ENCODE measurements at regions not wholly inside any gene's neighbourhood (a gene's known extent, or its start where the extent isn't known, plus 50 kb on each side); places are given as distances from the start of the nearest gene placed in this dataset.

DNA sequence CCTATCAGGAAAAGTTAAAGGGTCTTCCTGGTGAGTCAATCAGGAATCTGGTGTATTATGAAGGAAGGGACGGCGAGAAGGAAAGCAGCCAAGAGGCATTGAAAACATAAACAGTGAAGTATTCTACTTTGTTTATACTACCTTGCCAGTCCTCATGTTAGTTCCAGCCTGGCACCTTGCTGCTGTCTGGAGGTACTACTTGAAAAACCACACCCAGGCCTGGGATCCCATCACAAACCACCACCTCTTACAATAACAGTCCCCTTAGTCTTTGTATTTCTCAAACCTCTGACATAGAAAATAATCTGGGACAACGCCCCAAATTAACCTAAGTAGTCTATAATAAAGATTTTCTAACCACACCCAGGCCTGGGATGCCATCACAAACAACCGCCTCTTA lies 676.7 kb upstream of the SOX9 start (continued):
- TF ChIP-seq, protein P1, sequence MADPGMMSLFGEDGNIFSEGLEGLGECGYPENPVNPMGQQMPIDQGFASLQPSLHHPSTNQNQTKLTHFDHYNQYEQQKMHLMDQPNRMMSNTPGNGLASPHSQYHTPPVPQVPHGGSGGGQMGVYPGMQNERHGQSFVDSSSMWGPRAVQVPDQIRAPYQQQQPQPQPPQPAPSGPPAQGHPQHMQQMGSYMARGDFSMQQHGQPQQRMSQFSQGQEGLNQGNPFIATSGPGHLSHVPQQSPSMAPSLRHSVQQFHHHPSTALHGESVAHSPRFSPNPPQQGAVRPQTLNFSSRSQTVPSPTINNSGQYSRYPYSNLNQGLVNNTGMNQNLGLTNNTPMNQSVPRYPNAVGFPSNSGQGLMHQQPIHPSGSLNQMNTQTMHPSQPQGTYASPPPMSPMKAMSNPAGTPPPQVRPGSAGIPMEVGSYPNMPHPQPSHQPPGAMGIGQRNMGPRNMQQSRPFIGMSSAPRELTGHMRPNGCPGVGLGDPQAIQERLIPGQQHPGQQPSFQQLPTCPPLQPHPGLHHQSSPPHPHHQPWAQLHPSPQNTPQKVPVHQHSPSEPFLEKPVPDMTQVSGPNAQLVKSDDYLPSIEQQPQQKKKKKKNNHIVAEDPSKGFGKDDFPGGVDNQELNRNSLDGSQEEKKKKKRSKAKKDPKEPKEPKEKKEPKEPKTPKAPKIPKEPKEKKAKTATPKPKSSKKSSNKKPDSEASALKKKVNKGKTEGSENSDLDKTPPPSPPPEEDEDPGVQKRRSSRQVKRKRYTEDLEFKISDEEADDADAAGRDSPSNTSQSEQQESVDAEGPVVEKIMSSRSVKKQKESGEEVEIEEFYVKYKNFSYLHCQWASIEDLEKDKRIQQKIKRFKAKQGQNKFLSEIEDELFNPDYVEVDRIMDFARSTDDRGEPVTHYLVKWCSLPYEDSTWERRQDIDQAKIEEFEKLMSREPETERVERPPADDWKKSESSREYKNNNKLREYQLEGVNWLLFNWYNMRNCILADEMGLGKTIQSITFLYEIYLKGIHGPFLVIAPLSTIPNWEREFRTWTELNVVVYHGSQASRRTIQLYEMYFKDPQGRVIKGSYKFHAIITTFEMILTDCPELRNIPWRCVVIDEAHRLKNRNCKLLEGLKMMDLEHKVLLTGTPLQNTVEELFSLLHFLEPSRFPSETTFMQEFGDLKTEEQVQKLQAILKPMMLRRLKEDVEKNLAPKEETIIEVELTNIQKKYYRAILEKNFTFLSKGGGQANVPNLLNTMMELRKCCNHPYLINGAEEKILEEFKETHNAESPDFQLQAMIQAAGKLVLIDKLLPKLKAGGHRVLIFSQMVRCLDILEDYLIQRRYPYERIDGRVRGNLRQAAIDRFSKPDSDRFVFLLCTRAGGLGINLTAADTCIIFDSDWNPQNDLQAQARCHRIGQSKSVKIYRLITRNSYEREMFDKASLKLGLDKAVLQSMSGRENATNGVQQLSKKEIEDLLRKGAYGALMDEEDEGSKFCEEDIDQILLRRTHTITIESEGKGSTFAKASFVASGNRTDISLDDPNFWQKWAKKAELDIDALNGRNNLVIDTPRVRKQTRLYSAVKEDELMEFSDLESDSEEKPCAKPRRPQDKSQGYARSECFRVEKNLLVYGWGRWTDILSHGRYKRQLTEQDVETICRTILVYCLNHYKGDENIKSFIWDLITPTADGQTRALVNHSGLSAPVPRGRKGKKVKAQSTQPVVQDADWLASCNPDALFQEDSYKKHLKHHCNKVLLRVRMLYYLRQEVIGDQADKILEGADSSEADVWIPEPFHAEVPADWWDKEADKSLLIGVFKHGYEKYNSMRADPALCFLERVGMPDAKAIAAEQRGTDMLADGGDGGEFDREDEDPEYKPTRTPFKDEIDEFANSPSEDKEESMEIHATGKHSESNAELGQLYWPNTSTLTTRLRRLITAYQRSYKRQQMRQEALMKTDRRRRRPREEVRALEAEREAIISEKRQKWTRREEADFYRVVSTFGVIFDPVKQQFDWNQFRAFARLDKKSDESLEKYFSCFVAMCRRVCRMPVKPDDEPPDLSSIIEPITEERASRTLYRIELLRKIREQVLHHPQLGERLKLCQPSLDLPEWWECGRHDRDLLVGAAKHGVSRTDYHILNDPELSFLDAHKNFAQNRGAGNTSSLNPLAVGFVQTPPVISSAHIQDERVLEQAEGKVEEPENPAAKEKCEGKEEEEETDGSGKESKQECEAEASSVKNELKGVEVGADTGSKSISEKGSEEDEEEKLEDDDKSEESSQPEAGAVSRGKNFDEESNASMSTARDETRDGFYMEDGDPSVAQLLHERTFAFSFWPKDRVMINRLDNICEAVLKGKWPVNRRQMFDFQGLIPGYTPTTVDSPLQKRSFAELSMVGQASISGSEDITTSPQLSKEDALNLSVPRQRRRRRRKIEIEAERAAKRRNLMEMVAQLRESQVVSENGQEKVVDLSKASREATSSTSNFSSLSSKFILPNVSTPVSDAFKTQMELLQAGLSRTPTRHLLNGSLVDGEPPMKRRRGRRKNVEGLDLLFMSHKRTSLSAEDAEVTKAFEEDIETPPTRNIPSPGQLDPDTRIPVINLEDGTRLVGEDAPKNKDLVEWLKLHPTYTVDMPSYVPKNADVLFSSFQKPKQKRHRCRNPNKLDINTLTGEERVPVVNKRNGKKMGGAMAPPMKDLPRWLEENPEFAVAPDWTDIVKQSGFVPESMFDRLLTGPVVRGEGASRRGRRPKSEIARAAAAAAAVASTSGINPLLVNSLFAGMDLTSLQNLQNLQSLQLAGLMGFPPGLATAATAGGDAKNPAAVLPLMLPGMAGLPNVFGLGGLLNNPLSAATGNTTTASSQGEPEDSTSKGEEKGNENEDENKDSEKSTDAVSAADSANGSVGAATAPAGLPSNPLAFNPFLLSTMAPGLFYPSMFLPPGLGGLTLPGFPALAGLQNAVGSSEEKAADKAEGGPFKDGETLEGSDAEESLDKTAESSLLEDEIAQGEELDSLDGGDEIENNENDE (IDR thresholded peaks at IDR 0.05; ENCODE audit: insufficient replicate concordance, low read length), result no peak
- TF ChIP-seq BRCA1 (IDR thresholded peaks at IDR 0.05; ENCODE audit: low read depth, low read length), result no peak
- TF ChIP-seq SP1 (IDR thresholded peaks at IDR 0.05; ENCODE audit: low read depth, low read length), result no peak
- TF ChIP-seq, protein P2, sequence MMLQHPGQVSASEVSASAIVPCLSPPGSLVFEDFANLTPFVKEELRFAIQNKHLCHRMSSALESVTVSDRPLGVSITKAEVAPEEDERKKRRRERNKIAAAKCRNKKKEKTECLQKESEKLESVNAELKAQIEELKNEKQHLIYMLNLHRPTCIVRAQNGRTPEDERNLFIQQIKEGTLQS (IDR thresholded peaks at IDR 0.05; ENCODE audit: insufficient read depth, low read depth, low read length), result no peak
- no peak for TF ChIP-seq SAP30 (IDR thresholded peaks at IDR 0.05; ENCODE audit: insufficient read depth, insufficient replicate concordance, low read length)
